Inferior parietal cortex (tissue), 1 donor: ENCODE measurements at regions not wholly inside any gene's neighbourhood (a gene's known extent, or its start where the extent isn't known, plus 50 kb on each side); places are given as distances from the start of the nearest gene placed in this dataset.

Experiments
- DNase-seq: peaks from one replicate; pipeline ENCODE4 v3.0.0-alpha.2; 2016; ENCODE audit errors: extremely low spot score

DNA sequence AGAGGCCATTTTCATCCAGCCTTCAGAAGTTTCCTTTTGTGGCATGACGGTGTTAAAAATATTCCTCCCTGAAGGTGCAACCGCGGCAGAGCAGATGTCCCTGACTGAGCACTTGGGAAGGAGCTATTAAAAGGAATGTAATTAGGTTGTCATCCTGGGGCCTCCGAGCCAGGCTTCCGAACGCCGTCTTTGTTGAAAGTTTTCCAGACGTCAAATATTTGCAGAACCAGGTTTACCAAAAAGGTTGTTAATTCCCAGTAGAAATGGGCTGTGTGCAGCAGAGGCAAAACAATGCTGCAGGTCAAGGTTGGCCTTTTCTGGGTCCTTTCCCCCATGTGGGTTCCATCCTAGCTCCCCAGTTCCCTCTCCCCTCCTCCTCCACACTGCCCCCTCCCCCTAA is 88.8 kb upstream of the CALM2 start:
- DNase-seq = no peak

DNA sequence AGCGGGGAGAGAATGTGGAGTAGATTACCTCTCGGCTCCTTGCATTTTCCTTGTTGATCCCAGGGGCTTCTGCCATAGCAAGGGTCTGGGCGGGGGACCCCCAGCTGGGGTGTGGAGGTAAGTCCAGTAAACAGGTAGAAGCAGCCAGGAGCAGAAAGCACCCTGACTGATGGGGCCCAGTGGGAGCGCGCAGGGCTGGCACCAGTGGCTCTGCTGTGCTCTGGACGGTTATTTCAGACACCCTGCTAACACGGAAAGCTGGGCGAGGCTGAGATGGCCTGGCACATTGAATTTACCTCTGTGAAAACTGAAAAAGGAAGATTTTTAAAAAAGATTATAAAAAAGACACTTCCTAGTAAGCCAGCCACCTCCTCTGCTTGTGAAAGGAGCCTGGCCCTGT is 88.4 kb upstream of the CALM2 start:
- DNase-seq = no peak

DNA sequence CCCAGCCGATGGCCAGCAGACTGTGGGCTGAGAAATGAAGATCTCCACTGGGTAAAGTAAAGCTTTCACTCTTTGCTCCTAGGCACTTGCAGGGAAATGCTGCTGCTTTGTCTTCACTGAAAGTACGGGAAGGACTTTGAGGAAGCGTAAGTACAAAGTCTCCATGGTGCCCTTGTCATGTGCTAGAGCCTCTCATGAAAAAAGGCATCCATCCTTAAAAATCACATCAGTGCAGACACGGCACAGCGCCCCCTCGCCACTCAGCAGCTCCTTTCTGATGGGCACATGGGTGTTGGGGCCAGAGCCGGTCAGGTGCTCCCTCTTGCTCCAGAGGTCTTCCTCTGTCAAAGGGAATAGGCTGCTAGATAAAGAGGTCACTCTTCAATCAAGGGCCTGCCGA is 87.8 kb upstream of the CALM2 start:
- no peak for DNase-seq

DNA sequence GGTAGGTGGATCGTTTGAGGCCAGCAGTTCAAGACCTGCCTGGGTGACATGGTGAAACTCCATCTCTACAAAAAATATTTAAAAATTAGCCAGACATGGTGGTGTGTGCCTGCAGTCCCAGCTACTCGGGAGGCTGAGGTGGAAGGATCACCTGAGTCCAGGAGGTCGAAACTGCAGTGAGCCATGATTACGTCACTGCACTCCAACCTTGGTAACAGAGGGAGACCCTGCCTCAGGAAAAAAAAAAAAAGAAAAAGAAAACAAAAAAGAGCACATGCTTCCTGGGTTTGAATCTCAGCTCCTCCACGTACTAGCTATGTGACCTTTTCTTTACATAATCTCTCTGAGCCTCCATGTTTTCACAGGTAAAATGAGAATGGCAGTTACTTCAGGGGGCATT is 86.3 kb upstream of the CALM2 start:
- DNase-seq = no peak

DNA sequence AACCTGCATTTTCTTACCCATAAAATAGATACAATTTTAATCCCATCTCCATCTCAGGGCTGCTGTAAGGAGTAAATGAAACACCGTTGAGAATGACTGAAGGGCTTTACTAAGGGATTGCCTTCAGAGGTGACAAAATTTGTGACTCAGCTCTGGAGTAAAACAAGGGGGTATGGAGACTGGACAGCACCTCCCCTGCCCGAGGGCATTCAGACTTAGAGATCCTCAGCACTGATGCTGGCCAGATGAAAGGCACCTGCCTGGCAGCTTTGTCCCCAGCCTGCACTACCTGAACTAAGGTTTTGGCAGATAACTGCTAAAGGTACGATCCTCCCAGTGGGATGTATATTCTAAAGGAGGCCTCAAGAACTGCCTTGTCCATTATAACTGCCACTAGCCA is 84.7 kb upstream of the CALM2 start:
- no peak for DNase-seq

DNA sequence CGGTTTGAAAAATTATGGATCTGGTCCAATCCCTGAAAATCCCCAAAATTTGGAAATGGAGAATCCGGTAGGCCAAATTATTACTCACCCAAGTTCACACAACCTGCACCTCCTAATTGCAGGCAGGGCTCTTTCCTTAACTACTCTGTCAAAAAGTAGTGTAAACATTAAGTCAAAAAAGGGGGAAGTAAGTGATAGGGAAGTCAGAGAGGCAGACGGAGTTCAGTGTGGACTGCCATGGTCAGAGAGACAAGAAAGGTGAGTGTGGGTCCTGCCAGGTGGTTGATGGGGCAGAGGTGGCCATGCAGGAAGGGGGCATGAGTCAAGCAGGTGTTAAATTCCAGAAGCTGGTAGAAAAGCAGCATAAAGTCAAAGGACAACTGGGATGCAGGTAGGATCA is 83.5 kb upstream of the CALM2 start:
- DNase-seq = no peak

DNA sequence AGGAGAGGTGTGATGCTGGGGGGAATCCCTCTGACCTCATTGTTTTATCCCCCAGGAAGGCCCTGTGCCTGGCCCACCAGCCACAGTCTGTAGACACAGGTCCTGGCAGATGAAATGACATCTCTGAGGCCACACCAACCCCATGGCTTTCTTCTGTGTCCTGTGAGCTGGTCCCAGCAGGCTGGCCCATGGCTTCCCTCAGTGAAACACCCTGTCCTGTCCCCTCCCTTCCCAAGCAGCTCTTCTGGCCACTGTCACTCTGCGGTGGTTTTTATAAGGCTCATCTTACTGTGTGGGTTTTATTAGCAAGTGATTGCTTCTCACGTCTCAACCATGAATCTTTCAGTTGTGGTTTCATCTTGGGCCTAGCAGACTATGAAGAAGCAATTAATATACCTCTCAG is 81.6 kb upstream of the CALM2 start:
- DNase-seq = no peak

DNA sequence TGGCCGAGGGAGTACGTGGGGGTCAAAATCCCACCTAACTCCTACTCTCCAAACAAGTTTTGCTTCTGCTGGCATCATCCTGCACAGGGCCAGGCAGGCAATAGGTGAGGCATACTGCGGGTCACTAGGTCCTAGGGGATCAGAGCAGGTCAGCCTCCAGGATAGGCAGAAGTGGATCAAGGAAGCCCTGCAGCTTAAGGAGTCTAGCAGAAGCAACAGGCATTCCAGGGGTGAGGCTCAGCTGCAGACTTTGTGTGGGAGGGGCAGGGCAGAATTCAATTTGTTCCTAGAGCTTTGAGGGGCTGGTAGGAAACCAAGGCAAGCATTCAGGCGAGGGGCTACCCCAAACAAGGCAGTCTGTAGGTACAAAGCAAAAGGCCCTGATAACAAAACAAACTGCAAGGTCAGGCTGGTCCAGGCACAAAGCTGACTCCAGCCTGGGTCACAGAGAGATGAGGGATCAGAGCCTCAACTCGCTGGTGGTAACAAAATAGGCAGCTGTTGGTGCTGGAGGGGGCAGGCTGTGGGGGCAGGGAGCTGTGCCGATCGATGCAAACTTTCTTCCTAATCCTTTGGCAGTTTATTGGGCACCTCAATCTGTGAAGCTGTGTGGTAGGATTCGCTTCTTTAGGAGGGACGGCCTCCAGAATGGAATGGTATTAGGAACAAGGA is 80.2 kb upstream of the CALM2 start:
- no peak for DNase-seq

DNA sequence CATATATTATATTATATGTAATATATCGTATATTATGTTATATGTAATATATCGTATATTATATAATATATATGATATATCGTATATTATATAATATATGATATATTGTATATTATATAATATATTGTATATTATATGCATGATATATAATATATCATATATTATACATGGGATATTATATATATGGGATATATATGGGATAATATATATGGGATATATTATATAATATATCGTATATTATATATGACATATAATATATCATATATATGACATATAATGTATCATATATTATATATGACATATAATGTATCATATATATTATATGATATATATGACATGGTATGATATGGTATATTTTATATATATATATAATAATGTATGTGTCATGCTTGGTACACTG is 79.5 kb upstream of the CALM2 start:
- DNase-seq = no peak

DNA sequence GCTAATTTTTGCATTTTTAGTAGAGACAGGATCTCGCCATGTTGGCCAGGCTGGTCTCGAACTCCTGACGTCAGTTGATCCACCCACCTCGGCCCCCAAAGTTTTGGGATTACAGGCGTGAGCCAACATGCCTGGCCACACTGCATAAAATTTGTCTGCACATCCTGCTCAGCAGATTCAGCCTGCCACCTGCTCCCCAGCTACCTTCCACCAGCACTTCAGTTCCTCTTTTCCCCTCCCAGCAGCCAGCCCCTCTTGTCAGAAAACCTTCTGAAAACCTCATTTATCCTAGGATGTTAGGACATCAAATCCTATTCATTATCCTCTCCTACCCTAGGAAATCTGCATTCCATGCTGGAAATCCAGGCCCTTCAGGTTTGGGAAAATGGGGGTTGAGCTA is 78.2 kb upstream of the CALM2 start:
- DNase-seq = no peak

DNA sequence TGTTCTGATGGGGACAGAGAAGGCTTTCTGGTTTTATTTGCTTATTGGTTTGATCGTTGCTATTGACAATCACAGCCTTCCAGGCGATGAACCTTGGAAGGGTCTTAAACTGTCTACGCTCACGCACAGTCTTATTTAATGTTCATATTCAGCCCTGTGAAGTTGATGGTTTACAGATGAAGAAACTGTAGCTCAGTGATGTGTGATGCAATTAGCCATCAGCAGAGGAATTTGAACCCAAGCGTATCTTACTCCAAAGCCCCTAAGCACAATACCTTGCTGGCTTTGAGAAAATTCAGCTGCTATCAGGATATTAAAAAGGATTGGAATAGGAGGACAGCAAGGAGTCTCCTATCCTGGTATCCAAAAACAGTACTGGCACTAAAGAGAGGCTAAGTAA is 77.1 kb upstream of the CALM2 start:
- no peak for DNase-seq

DNA sequence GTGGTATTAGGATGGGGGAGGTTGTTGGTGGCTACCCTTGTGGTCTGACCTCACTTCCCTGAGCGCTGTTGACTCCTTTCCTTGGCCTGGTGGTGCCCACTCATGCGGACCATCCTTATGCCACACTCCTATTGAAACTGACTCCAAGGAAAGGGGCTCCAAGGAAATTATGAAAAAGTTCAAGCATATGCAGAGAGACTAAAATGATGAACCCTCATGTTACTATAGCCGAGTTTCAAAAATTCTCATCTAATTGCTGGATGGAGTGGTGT is 75.0 kb upstream of the CALM2 start:
- no peak for DNase-seq

DNA sequence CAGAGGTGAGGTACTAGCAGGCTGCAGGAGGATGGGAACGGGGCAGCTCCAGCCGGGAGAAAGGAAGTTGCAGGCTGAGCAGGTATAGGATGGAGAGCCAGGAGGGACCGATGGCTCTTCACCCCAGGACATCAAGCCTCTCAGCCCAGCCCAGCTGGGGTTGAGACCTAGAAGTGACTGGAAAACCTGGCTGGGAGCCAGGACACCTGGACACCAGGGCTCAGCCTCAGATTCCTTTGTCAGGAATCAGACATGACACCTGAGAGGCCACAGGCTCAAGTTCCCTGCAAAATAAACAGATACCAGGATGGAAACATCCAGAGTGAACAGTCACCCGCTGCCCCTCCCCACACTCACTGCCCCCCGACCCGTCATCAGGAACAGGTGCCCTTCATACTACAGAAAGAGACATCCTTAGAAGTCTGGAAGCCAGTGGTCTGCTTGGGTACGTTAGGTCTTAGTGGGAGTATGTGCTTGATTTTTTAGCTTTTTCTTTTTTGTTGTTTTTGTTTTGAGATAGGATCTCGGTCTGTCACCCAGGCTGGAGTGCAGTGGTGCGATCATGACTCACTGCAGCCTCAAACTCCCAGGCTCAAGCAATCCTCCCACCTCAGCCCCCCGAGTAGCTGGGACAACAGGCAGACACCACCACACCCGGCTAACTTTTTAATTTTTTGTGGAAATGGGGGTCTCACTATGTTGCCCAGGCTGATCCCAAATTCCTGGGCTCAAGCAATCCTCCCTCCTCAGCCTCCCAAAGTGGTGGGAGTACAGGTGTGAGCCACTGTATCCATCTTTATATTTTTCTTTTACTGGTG is 74.5 kb upstream of the CALM2 start:
- DNase-seq = no peak

DNA sequence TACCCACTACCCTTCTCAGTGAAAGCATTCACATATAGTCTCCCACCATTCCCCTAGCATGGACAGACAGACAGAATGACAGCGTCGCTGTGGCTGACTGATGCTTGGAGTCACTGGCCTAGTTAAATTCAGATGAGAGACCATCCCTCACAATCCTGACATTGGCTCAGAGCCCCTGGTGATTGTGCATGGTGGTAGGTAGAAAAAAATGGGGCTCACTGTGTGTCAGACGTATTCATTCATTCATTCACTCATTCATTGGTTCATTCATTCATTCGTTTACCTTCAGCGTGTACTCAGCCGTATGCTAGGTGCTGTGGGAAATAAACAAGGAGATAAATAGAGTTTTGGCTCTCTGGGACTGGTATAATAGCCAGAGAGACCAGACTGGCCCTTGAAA is 73.6 kb upstream of the CALM2 start:
- DNase-seq = no peak

DNA sequence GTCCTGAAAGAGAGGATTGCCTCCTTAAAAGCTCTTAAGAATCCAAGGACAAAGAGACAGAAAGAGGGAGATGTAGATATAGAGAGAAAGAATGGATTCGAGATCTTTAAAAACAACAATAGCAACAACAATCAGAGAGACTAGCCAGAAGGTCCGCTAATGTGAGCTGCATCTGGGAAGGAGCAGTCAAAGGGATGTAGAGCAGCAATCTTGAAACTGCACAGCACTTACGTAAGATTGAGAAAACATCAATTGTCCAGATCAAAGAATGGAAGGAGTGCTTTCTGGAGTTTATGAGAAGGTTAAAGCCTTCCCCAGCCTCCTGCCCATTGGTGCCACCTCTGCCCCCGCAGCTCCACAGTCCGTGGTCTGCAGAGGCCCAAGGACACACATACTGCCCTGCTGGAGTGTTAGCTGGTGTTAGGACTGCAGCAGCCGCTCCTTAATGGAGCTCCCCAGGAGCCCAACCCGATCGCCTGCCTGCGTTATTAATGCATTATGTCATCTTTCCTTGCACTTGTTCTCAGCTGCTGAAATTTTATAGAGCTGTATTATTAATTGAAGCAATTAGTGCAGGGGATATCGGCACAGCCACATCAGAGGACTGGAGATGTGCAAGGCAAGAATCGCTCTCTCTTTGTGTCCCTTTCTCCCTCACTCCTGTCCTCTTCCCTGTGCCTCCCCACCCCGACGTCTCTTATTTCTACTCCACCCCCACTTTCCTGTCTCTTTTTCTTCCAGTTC is 73.0 kb upstream of the CALM2 start:
- DNase-seq = no peak

DNA sequence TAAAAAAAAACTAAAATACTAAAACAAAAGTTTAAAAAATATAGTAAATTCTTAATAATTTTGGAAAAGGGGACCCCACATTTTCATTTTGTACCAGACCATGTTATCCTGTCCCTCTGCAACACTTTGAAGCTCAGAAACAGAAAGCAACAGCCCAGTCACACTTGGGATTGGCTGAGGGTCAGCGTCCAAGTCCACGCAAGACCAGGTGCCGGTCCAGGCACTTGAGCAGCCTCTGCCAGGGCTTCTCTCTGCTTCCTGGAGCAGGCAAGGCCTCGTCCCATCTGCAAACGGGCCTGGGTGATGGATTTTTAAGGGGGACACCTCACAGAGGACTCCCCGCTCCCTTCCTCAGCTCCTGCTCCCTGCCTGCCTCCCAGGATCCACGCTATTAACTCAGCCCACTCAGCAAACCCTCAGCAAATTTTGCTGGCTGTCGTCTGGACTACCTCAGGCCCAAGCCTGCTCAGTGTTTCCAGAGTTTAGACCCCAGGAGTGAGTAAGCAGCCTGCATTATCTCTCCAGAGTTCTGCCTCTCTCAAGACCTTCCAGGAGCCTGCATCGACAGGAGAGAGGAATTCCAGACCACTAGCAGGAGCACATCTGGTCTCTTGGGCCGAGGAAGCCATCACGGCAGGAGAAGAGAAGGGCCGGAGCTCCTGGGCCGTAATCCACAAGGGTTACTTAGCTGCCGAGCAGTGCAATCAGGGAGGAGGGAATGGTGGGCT is 67.4 kb upstream of the CALM2 start:
- no peak for DNase-seq

DNA sequence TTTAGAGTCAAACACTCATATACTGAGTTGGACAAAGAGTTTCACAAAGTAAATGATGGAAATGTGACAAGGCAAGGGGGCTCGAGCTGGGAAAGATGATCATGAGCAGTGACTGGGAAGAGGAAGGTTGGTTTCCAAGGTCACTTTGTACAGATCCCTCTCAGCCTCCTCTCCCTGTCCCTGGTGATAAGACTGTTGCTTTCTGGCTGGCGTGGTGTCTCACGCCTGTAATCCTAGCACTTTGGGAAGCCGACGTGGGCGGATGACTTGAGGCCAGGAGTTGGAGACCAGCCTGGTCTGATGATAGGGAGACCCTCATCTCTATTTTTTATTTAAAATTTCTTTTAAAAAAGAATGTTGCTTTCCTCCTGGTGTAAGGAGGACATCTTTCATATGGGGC is 65.4 kb upstream of the CALM2 start:
- no peak for DNase-seq

DNA sequence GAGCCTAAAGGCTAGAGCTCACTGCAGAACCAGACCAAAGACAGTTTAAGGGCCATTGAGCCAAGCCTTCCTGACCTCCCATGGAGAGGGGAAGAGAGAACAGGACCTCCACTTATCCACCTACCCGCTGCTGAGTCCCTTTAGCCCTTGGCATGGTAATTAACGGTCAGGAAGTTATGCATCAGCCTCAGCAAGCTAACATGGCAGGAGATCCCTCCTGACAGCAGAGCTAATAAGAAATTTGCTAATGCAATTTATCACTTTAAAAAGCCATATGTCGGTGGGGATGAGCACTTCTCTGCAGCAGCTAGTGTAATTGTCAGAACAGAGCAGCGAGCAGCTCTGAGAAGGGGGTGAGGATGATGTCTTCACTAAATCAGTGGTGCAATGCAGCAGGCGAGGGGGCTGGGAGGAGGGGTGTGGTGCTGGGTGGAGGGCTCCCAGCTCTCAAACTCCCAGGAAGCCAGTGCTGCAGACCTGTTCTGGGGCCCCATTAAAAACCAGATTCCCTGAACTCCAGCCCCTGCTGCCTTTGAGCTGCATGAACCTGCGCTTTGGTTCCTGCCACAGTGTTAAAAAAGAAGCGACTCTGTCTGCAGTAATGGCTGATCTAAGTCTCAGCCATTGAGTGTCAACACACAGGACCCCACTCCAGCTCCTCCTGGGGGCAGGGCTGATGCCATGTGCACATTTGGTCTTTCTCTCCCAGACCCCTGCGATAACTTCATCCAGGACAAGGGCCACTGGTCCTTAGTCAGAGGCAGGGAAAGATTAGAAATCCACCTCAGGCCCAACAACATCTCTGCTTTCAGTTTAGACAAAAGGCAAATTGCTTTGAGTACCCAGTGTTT is 63.0 kb upstream of the CALM2 start:
- no peak for DNase-seq

DNA sequence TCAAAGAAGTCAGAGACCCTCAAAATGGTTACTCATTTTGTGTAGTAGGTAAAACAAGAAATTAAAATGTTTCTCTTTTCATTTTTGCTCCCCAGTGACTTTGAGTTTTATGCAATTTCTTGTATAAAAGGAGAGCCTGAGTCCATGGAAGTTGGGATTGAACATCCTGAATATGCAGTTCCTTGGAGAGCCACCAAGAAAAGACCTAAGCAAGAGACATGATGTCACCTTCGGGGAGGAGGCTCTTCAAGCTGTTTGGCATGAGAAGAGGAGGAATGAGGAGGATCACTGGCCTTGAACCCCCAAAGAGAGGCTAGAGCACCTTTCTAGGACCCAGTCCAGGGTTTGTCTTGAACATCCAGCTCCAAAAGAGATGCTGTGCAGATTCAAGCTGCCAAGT is 62.3 kb upstream of the CALM2 start:
- DNase-seq = no peak

DNA sequence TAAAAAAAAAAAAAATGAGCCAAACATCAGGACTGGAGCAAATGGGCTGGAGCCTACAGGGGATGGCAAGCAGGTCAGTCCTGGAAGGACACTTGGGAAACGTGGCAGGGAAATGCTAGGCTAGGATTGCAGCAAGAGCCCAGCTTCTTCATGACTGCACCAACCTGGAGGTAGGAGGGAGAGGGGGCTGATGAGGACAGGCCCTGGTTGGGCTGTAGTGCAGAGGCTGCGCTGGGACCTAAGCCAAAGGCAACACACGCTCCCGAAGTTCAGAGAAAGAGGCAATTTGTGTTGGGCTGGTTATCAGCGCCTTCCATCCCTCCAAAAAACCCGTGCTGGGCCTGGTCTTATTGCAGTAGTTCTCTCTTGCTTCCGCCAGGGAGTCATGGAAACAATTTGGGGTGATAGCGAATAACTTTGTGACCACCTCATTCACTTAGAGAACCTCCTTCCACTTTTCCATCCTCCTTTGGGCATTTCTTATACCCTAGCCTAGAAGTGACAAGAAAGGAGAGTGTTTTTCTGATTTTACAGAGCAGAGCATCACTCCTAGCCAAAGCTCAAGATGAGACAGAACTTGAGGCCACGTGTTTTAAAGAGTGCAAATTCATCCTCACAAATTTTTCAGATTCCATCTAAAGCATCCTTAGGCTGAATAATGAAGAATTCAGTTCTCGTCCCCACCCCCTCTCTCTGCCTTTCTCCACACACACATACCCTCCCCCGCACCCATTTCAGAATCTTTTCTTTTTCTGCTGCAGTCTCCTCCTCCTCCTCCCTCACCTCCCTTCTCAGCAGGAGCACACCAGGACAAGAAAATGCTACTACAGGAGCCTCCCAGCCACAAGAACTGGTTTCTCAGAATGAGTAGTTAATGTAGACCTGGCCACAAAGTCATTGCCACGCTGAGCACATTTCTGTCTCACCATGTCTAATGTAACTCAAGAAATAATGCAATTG is 61.3 kb upstream of the CALM2 start:
- peak; percentile 35 for DNase-seq
